Keratinocyte (primary cell): ENCODE measurements at regions not wholly inside any gene's neighbourhood (a gene's known extent, or its start where the extent isn't known, plus 50 kb on each side); places are given as distances from the start of the nearest gene placed in this dataset.

Source experiments
- DNase-seq: peaks from one replicate; pipeline ENCODE4 v3.0.0-alpha.2; 2011; ENCODE audit warnings: low read depth, missing footprints, low spot score
- FAIRE-seq: peaks from 2 replicates; lab custom pipeline; 2011; peaks lifted over from hg19 to GRCh38; lab: Jason Lieb, UNC
- H2AFZ ChIP-seq: 2 replicates; pipeline ENCODE4 v1.6.0; 2012; ENCODE audit warnings: low read length, control low read depth, inconsistent platforms; ENCODE audit not compliant: control insufficient read depth
- H3K27ac ChIP-seq: 2 replicates; pipeline ENCODE4 v1.5.1; 2011; ENCODE audit warnings: low read length; ENCODE audit not compliant: control insufficient read depth, insufficient read depth
- H3K27me3 ChIP-seq: 3 replicates; pipeline ENCODE4 v1.6.0; 2011; ENCODE audit warnings: low read length; ENCODE audit not compliant: control insufficient read depth, insufficient read depth; ENCODE audit errors: extremely low read depth
- H3K36me3 ChIP-seq, 2 experiments: 2 replicates in 1 of 2; 3 replicates in 1 of 2; pipeline ENCODE4 v1.5.1; 2011; ENCODE audit warnings: low read length in 2 of 2, mild to moderate bottlenecking in 1 of 2; ENCODE audit not compliant: control insufficient read depth in 2 of 2, insufficient read depth in 2 of 2; ENCODE audit errors: extremely low read depth in 1 of 2
- H3K4me1 ChIP-seq: 3 replicates; pipeline ENCODE4 v1.5.1; 2011; ENCODE audit warnings: low read length; ENCODE audit not compliant: control insufficient read depth, insufficient read depth; ENCODE audit errors: extremely low read depth
- H3K4me2 ChIP-seq: 3 replicates; pipeline ENCODE4 v1.6.0; 2011; ENCODE audit warnings: low read depth, low read length; ENCODE audit not compliant: control insufficient read depth, insufficient read depth; ENCODE audit errors: extremely low read depth
- H3K4me3 ChIP-seq, 3 experiments: fragments of 200-600 bp in 1 of 3; sonication (generic) in 1 of 3; 2 replicates in 2 of 3; 3 replicates in 1 of 3; pipeline ENCODE4 v1.5.1; 2011 to 2016; ENCODE audit warnings: low read length in 3 of 3, mild to moderate bottlenecking in 3 of 3, control low read depth in 2 of 3, inconsistent platforms in 1 of 3, low read depth in 1 of 3, mixed read lengths in 1 of 3, mixed run types in 1 of 3, moderate library complexity in 1 of 3; ENCODE audit not compliant: control insufficient read depth in 2 of 3, insufficient read depth in 2 of 3; ENCODE audit errors: extremely low read depth in 1 of 3
- H3K79me2 ChIP-seq: 2 replicates; pipeline ENCODE4 v1.6.0; 2012; ENCODE audit warnings: low read length; ENCODE audit not compliant: control insufficient read depth, insufficient read depth
- H3K9ac ChIP-seq: 3 replicates; pipeline ENCODE4 v1.6.0; 2011; ENCODE audit warnings: low read length; ENCODE audit not compliant: control insufficient read depth, insufficient read depth; ENCODE audit errors: extremely low read depth
- H3K9me1 ChIP-seq: 3 replicates; pipeline ENCODE4 v1.6.0; 2011; ENCODE audit warnings: low read length; ENCODE audit not compliant: control insufficient read depth, insufficient read depth; ENCODE audit errors: extremely low read depth
- H3K9me3 ChIP-seq: 2 replicates; pipeline ENCODE4 v1.5.1; 2012; ENCODE audit warnings: low read depth, low read length; ENCODE audit not compliant: control insufficient read depth
- H4K20me1 ChIP-seq: 3 replicates; pipeline ENCODE4 v1.6.0; 2011; ENCODE audit warnings: low read length; ENCODE audit not compliant: control insufficient read depth, insufficient read depth; ENCODE audit errors: extremely low read depth
- CTCF ChIP-seq, 3 experiments: IDR thresholded peaks in 1 of 3; conservative IDR thresholded peaks in 1 of 3; optimal IDR thresholded peaks in 1 of 3; 2 replicates in 2 of 3; 3 replicates in 1 of 3; pipeline versions ENCODE3 to v1.5.1; 2011; ENCODE audit warnings: low read length in 3 of 3, mild to moderate bottlenecking in 3 of 3, moderate library complexity in 2 of 3, control low read depth in 1 of 3, inconsistent platforms in 1 of 3; ENCODE audit not compliant: insufficient read depth in 2 of 3; ENCODE audit errors: extremely low read depth in 1 of 3
- EZH2 ChIP-seq: IDR thresholded peaks from one replicate; pipeline ENCODE4 v1.6.1; 2012; ENCODE audit warnings: inconsistent platforms, mild to moderate bottlenecking, low read length, moderate library complexity
- dilution Hi-C: fragments of 300-500 bp; cut with MboI; formaldehyde crosslinking; loops from one replicate; pipeline ENCODE4 v1.7.0; 2020; ENCODE audit warnings: low sequenced_read_pairs; ENCODE audit not compliant: extremely low pct_ligation_motif_present

DNA sequence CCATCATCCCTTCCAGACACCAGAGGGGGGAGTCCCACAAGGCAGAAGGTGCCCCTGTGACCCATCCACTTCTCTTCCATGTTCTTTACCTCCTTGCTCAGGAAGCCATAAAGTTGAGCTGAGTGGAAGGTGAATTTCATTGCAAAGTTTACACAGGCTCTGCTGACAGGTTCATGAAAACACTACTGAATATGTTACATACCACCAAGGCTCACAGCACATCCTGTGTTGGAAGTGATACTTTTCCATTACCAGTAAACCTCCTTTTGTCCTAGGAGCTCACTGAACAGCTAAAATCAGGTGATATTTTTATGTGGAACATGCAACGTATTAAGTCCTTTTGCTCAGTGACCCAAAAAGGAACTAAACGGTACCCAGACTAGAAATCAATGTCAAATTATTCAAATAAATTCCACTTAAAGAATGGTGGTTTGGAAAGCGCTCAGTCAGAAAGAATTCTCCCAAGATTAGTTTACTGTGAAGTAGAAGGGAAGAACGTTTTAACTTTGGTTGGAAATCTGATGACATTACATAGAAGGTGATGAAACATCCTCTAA is 196.2 kb upstream of the NUDT4 start:
- dilution Hi-C loops = no loop called here
- Histone ChIP-seq H4K20me1 (no peaks in the 10 kb centered on the region), H3K27ac (no peak overlapping the region), H3K9me1 (no peaks in the 10 kb centered on the region), H3K4me2 (no peak overlapping the region), H3K36me3 (no peaks in the 10 kb centered on the region), H3K4me3 (no peak overlapping the region), H2AFZ (no peak overlapping the region), H3K27me3 (no peaks in the 10 kb centered on the region), H3K4me1 (no peaks in the 10 kb centered on the region), H3K9ac (no peak overlapping the region), H3K9me3 (no peaks in the 10 kb centered on the region), H3K79me2 (no peaks in the 10 kb centered on the region)
- TF ChIP-seq EZH2 (no peak), CTCF (optimal IDR thresholded peaks at IDR 0.05 in 1 of 3, IDR thresholded peaks at IDR 0.05 in 1 of 3, conservative IDR thresholded peaks at IDR 0.05 in 1 of 3; ENCODE audit: extremely low read depth in 1 of 3, insufficient read depth in 2 of 3, low read length in 3 of 3) (no peak)
- no peak for FAIRE-seq
- DNase-seq = no peak

DNA sequence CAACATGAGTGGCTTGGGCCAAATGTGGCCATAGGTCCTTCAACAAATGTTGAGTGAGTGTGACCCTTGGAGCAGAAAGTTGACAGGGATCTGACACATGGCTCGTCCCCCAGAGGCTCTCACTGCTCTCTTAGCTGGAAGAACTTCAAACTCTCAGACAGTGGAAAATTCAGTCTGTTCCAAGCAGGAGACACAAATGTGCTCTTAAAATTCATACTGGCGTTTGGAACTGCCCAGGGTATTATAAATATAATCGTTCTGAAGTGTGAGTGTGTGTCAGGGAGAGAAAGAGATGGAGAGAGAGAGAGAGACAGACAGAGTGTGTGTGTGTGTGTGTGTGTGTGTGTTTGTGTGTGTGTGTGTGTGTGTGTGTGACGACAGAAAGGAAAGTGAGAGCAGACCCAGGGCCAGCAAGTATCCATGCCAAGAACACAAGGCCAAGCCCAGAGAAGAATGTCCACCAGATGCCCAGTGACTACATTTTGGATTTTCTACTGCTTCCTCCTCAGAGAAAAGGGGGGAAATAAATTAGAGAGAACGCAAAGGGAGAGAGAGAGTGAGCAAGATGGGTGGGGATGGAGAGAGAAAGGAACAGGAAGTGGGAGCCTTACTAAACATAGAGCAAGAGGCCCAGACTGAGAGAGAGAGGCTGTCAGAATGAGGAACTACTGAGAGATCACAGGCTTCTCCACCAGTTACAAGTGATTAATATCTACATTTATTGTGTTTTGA is 193.6 kb upstream of the NUDT4 start:
- H3K27me3 ChIP-seq = no peaks in the 10 kb centered on the region
- no peak overlapping the region for H3K27ac ChIP-seq
- H3K9me1 ChIP-seq = no peaks in the 10 kb centered on the region
- FAIRE-seq (no peak), DNase-seq (no peak)
- no peaks in the 10 kb centered on the region for H3K79me2 ChIP-seq
- H2AFZ ChIP-seq = peak overlapping the region; percentile 27
- dilution Hi-C loops = no loop called here
- H3K4me2 ChIP-seq = no peak overlapping the region
- no peaks in the 10 kb centered on the region for H3K36me3 ChIP-seq
- no peak overlapping the region for H3K9ac ChIP-seq
- no peaks in the 10 kb centered on the region for H3K9me3 ChIP-seq
- no peaks in the 10 kb centered on the region for H3K4me1 ChIP-seq
- TF ChIP-seq CTCF (optimal IDR thresholded peaks at IDR 0.05 in 1 of 3, IDR thresholded peaks at IDR 0.05 in 1 of 3, conservative IDR thresholded peaks at IDR 0.05 in 1 of 3; ENCODE audit: extremely low read depth in 1 of 3, insufficient read depth in 2 of 3, low read length in 3 of 3) (no peak), EZH2 (no peak)
- H3K4me3 ChIP-seq = no peak overlapping the region
- no peaks in the 10 kb centered on the region for H4K20me1 ChIP-seq
